H1 (cell line): ENCODE measurements at regions not wholly inside any gene's neighbourhood (a gene's known extent, or its start where the extent isn't known, plus 50 kb on each side); places are given as distances from the start of the nearest gene placed in this dataset.

Experiments
- CTCF ChIA-PET: fragments of 300-600 bp; sonication (Branson Sonifier 250); formaldehyde crosslinking; loops from one replicate; lab custom pipeline; 2021; ENCODE audit not compliant: partially characterized antibody; lab: Charles Lee
- POLR2A ChIA-PET: fragments of 300-600 bp; sonication (Branson Sonifier 250); formaldehyde crosslinking; loops from one replicate; lab custom pipeline; 2021; ENCODE audit warnings: inconsistent platforms; ENCODE audit not compliant: partially characterized antibody; lab: Charles Lee
- DNase-seq, 2 experiments: peaks; one replicate each; pipeline versions ENCODE4 v3.0.0 to v3.0.0-alpha.2; 2010 to 2022; ENCODE audit warnings: low spot score in 2 of 2, low read depth in 1 of 2, mixed read lengths in 1 of 2
- FAIRE-seq: peaks from 2 replicates; lab custom pipeline; 2011; peaks lifted over from hg19 to GRCh38; lab: Jason Lieb, UNC
- H2AFZ ChIP-seq: 2 replicates; pipeline ENCODE4 v1.8.1; 2012; ENCODE audit warnings: low read length, inconsistent platforms
- H2AK5ac ChIP-seq: 2 replicates; pipeline ENCODE4 v1.6.1; 2013; ENCODE audit warnings: low read depth, low read length
- H2BK120ac ChIP-seq: replicated peaks from 2 replicates; pipeline ENCODE3; 2013; ENCODE audit warnings: low read depth, low read length, inconsistent platforms
- H2BK12ac ChIP-seq: 2 replicates; pipeline ENCODE4 v1.6.1; 2013; ENCODE audit warnings: low read depth, low read length
- H2BK15ac ChIP-seq: 2 replicates; pipeline ENCODE4 v1.6.1; 2013; ENCODE audit warnings: low read length
- H2BK20ac ChIP-seq: 2 replicates; pipeline ENCODE4 v1.6.1; 2013; ENCODE audit warnings: low read length
- H2BK5ac ChIP-seq: 2 replicates; pipeline ENCODE4 v1.6.1; 2013; ENCODE audit warnings: low read depth, low read length
- H3K14ac ChIP-seq: 2 replicates; pipeline ENCODE4 v1.6.1; 2013; ENCODE audit warnings: inconsistent platforms; ENCODE audit not compliant: insufficient read length
- H3K18ac ChIP-seq: 2 replicates; pipeline ENCODE4 v1.6.1; 2013; ENCODE audit warnings: low read length; ENCODE audit errors: extremely low read depth
- H3K23ac ChIP-seq: 2 replicates; pipeline ENCODE4 v1.6.1; 2013; ENCODE audit warnings: inconsistent platforms; ENCODE audit not compliant: insufficient read length
- H3K23me2 ChIP-seq: 2 replicates; pipeline ENCODE4 v1.6.1; 2013; ENCODE audit warnings: low read depth, low read length
- H3K27ac ChIP-seq: 2 replicates; pipeline ENCODE4 v1.6.1; 2011; ENCODE audit warnings: low read depth, low read length, inconsistent platforms
- H3K27me3 ChIP-seq, 4 experiments: replicated peaks in 1 of 4; 1 replicate in 1 of 4; 2 replicates in 3 of 4; pipeline versions ENCODE4 v1.6.1 to v1.8.1; 2011 to 2013; ENCODE audit warnings: low read length in 3 of 4, mild to moderate bottlenecking in 3 of 4, inconsistent platforms in 2 of 4, mixed read lengths in 2 of 4, moderate library complexity in 1 of 4; ENCODE audit not compliant: control insufficient read depth in 3 of 4, insufficient read depth in 3 of 4; ENCODE audit errors: extremely low read depth in 1 of 4
- H3K36me3 ChIP-seq, 4 experiments: 2 replicates each; pipeline versions ENCODE4 v1.6.1 to v1.8.1; 2011 to 2013; ENCODE audit warnings: mild to moderate bottlenecking in 4 of 4, low read length in 3 of 4, moderate library complexity in 2 of 4, control low read depth in 1 of 4, inconsistent platforms in 1 of 4; ENCODE audit not compliant: insufficient read depth in 4 of 4, control insufficient read depth in 2 of 4
- H3K4ac ChIP-seq: replicated peaks from 2 replicates; pipeline ENCODE3; 2013; ENCODE audit warnings: low read length, low read depth, mixed read lengths, inconsistent platforms; ENCODE audit not compliant: insufficient read length
- H3K4me1 ChIP-seq, 4 experiments: replicated peaks in 1 of 4; 1 replicate in 1 of 4; 2 replicates in 3 of 4; pipeline versions ENCODE4 v1.6.1 to v1.8.1; 2011 to 2013; ENCODE audit warnings: low read length in 3 of 4, inconsistent platforms in 2 of 4, mixed read lengths in 1 of 4; ENCODE audit not compliant: insufficient read depth in 4 of 4, control insufficient read depth in 3 of 4
- H3K4me2 ChIP-seq, 2 experiments: 2 replicates each; pipeline versions ENCODE4 v1.6.1 to v1.8.1; 2011 to 2013; ENCODE audit warnings: low read depth in 2 of 2, low read length in 2 of 2, control low read depth in 1 of 2, inconsistent platforms in 1 of 2, mild to moderate bottlenecking in 1 of 2; ENCODE audit not compliant: insufficient read depth in 1 of 2
- H3K4me3 ChIP-seq, 4 experiments: fragments of 200-600, 300-600 bp in 1 of 4; sonication (generic), shearing (Covaris generic), sonication (Bioruptor Twin) in 1 of 4; 2 replicates each; pipeline versions ENCODE4 v1.5.1 to v1.8.1; 2011 to 2016; ENCODE audit warnings: low read length in 4 of 4, low read depth in 3 of 4, control low read depth in 2 of 4, inconsistent platforms in 2 of 4, mild to moderate bottlenecking in 2 of 4, mixed read lengths in 1 of 4, moderate library complexity in 1 of 4; ENCODE audit not compliant: insufficient read depth in 2 of 4; ENCODE audit errors: extremely low read depth in 1 of 4
- H3K56ac ChIP-seq: replicated peaks from 2 replicates; pipeline ENCODE3; 2013; ENCODE audit warnings: low read depth, mild to moderate bottlenecking, mixed read lengths, low read length, inconsistent platforms; ENCODE audit not compliant: insufficient read length
- H3K79me1 ChIP-seq: 2 replicates; pipeline ENCODE4 v1.6.1; 2013; ENCODE audit warnings: low read depth, low read length, control low read depth
- H3K79me2 ChIP-seq, 2 experiments: 2 replicates each; pipeline versions ENCODE4 v1.6.1 to v1.8.1; 2012 to 2013; ENCODE audit warnings: low read length in 2 of 2, mild to moderate bottlenecking in 2 of 2, inconsistent platforms in 1 of 2; ENCODE audit not compliant: insufficient read depth in 2 of 2, control insufficient read depth in 1 of 2
- H3K9ac ChIP-seq, 4 experiments: replicated peaks in 1 of 4; 1 replicate in 1 of 4; 2 replicates in 3 of 4; pipeline versions ENCODE4 v1.6.1 to v1.8.1; 2011 to 2013; ENCODE audit warnings: low read depth in 3 of 4, low read length in 3 of 4, control low read depth in 2 of 4, mild to moderate bottlenecking in 2 of 4, moderate library complexity in 2 of 4, inconsistent platforms in 1 of 4; ENCODE audit errors: extremely low read depth in 1 of 4
- H3K9me3 ChIP-seq, 2 experiments: 2 replicates each; pipeline versions ENCODE4 v1.6.1 to v1.8.1; 2012 to 2013; ENCODE audit warnings: mild to moderate bottlenecking in 2 of 2, moderate library complexity in 2 of 2, control low read depth in 1 of 2, inconsistent platforms in 1 of 2, low read depth in 1 of 2, low read length in 1 of 2, mixed read lengths in 1 of 2; ENCODE audit not compliant: insufficient read depth in 2 of 2
- H4K20me1 ChIP-seq, 2 experiments: replicated peaks in 1 of 2; 2 replicates each; pipeline versions ENCODE3 to v1.8.1; 2011 to 2013; ENCODE audit warnings: inconsistent platforms in 2 of 2, low read length in 2 of 2, mild to moderate bottlenecking in 1 of 2; ENCODE audit not compliant: insufficient read depth in 2 of 2, control insufficient read depth in 1 of 2
- H4K5ac ChIP-seq: 2 replicates; pipeline ENCODE4 v1.6.1; 2013; ENCODE audit warnings: low read length, low read depth, mixed read lengths, inconsistent platforms; ENCODE audit not compliant: insufficient read length
- H4K8ac ChIP-seq: 2 replicates; pipeline ENCODE4 v1.8.0; 2013; ENCODE audit warnings: mild to moderate bottlenecking, moderate library complexity, low read length, inconsistent platforms; ENCODE audit not compliant: insufficient read depth; ENCODE audit errors: extremely low read depth
- H4K91ac ChIP-seq: replicated peaks from 2 replicates; pipeline ENCODE3; 2013; ENCODE audit warnings: low read length, mixed read lengths, inconsistent platforms; ENCODE audit not compliant: insufficient read length
- ASH2L ChIP-seq: fragments of 200-600, 300-600 bp; sonication (generic); IDR thresholded peaks from one replicate; pipeline ENCODE4 v1.7.1; 2017; ENCODE audit warnings: low read length
- BRCA1 ChIP-seq: IDR thresholded peaks from 2 replicates; pipeline ENCODE4 v1.6.1; 2012; ENCODE audit warnings: low read depth, low read length, improper control_type of control experiment
- CREB1 ChIP-seq: IDR thresholded peaks from 2 replicates; pipeline ENCODE4 v1.6.1; 2012; ENCODE audit warnings: inconsistent platforms
- GABPA ChIP-seq: IDR thresholded peaks from 2 replicates; pipeline ENCODE4 v1.6.1; 2011; ENCODE audit warnings: mild to moderate bottlenecking, low read length, moderate library complexity, borderline replicate concordance; ENCODE audit not compliant: insufficient read depth
- GTF2F1 ChIP-seq: IDR thresholded peaks from 2 replicates; pipeline ENCODE4 v1.6.1; 2012; ENCODE audit warnings: low read depth, low read length, improper control_type of control experiment, borderline replicate concordance
- JUN ChIP-seq: IDR thresholded peaks from 2 replicates; pipeline ENCODE4 v1.6.1; 2011; ENCODE audit warnings: low read depth, mild to moderate bottlenecking, improper control_type of control experiment, low read length
- SIX5 ChIP-seq: IDR thresholded peaks from 2 replicates; pipeline ENCODE4 v1.6.1; 2011; ENCODE audit warnings: mild to moderate bottlenecking, low read depth, low read length
- TAF1 ChIP-seq: IDR thresholded peaks from 2 replicates; pipeline ENCODE4 v1.6.1; 2011; ENCODE audit warnings: mild to moderate bottlenecking, low read depth, low read length
- TAF7 ChIP-seq: optimal IDR thresholded peaks from 2 replicates; pipeline ENCODE3; 2011; ENCODE audit warnings: low read depth, mild to moderate bottlenecking, inconsistent platforms, low read length, moderate library complexity, borderline replicate concordance
- WGBS, 2 experiments: shearing (Covaris generic) in 1 of 2; methylation state at CpG; one replicate each; pipeline versions ENCODE4 v1.1.6 to v1.1.7; 2013 to 2015; ENCODE audit warnings: low lambda C conversion rate in 2 of 2, mixed read lengths in 2 of 2, inconsistent platforms in 1 of 2, low coverage in 1 of 2, missing lambda C conversion rate in 1 of 2; ENCODE audit not compliant: insufficient replicate concordance in 2 of 2, insufficient coverage in 1 of 2, insufficient read length in 1 of 2; ENCODE audit errors: extremely low coverage in 1 of 2, missing lambda C conversion rate in 1 of 2; 5-methylcytosine and 5-hydroxymethylcytosine counted together

GRCh38 chr6:139635401-139636130 is 261.1 kb upstream of the CITED2 start:
- Histone ChIP-seq H3K4ac (no peak overlapping the region), H3K4me2 (no peak overlapping the region), H3K23me2 (no peaks in the 10 kb centered on the region), H2BK12ac (no peak overlapping the region), H3K56ac (no peak overlapping the region), H3K14ac (no peak overlapping the region), H2BK5ac (no peak overlapping the region), H2AFZ (no peak overlapping the region), H3K4me3 (no peak overlapping the region), H3K79me1 (no peaks in the 10 kb centered on the region), H3K23ac (no peak overlapping the region), H3K4me1 (no peaks in the 10 kb centered on the region), H3K9me3 (no peaks in the 10 kb centered on the region), H4K8ac (no peak overlapping the region; the same call in 1 of the 2 replicates), H2BK20ac (0 out of 2 replicates have a peak overlapping the region, but pooled peaks have one; percentile 21), H4K20me1 (no peaks in the 10 kb centered on the region), H2BK15ac (no peak overlapping the region), H4K5ac (no peak overlapping the region), H2AK5ac (no peak overlapping the region), H3K27ac (no peak overlapping the region), H3K27me3 (no peaks in the 10 kb centered on the region; a peak in 1 of 7 replicates), H3K79me2 (no peaks in the 10 kb centered on the region), H3K36me3 (no peaks in the 10 kb centered on the region), H3K18ac (no peak overlapping the region), H4K91ac (no peak overlapping the region), H3K9ac (no peak overlapping the region), H2BK120ac (no peak overlapping the region)
- TF ChIP-seq CREB1 (no peak), GABPA (no peak), TAF1 (no peak), TAF7 (no peak), SIX5 (no peak), GTF2F1 (no peak), BRCA1 (no peak), ASH2L (no peak), JUN (no peak)
- DNase-seq = no peak
- no peak for FAIRE-seq
- ChIA-PET POLR2A (interaction anchor here (1.2 kb wide), 1 partner anchor 10 kb away, joined by 4 read pairs; no protein-coding TSS in a partner anchor), CTCF (interaction anchor here (1.2 kb wide), 1 partner anchor 11 kb away, joined by 4 read pairs; no protein-coding TSS in a partner anchor)
- 83% methylated on average over 8 of the region's 8 CpGs; no CpG with 5 or more reads in 1 of the 2 experiments for WGBS, 2 experiments
